ENCODE measurements at regions not wholly inside any gene's neighbourhood (a gene's known extent, or its start where the extent isn't known, plus 50 kb on each side); places are given as distances from the start of the nearest gene placed in this dataset.

DNA sequence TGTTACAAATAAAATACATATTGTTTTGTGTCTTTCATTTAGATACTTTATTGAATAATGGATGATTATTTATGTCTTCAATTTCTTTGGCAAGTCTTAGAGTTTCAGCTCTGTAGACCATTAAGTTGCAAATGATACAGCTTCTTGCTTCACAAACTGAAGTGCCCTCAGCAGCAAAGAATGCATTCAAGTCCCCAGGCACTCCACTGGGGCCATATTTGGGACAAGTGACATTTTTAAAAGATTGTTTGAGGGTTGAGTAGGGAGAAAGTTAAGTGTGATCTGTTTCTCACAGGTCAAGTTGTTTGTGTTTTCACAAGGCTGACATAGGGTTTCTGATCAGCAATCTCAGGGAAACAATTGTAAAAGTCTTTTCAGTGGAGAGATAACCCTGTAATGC lies 400.7 kb downstream of the PLA2G4A start:
- TF ChIP-seq EZH2 (IDR thresholded peaks at IDR 0.05; ENCODE audit: insufficient read depth, poor library complexity, severe bottlenecking) (no peak), EZH2phosphoT487 (IDR thresholded peaks at IDR 0.05; ENCODE audit: insufficient read depth, low read depth) (no peak)
